Mesendoderm (in vitro differentiated cells): ENCODE measurements at regions not wholly inside any gene's neighbourhood (a gene's known extent, or its start where the extent isn't known, plus 50 kb on each side); places are given as distances from the start of the nearest gene placed in this dataset.

Source experiments
- DNase-seq: peaks from one replicate; pipeline ENCODE4 v3.0.0; 2013
- H2AK5ac ChIP-seq: 2 replicates; pipeline ENCODE4 v1.6.1; 2013; ENCODE audit warnings: low read length, inconsistent platforms
- H2BK120ac ChIP-seq: 2 replicates; pipeline ENCODE4 v1.6.1; 2013; ENCODE audit warnings: low read depth, mild to moderate bottlenecking, low read length, moderate library complexity, mixed read lengths
- H2BK15ac ChIP-seq: replicated peaks from 2 replicates; pipeline ENCODE4 v1.6.1; 2013; ENCODE audit warnings: low read depth, mild to moderate bottlenecking, moderate library complexity
- H2BK5ac ChIP-seq: 2 replicates; pipeline ENCODE4 v1.6.1; 2013; ENCODE audit warnings: low read length, inconsistent platforms
- H3K18ac ChIP-seq: 2 replicates; pipeline ENCODE4 v1.6.1; 2013; ENCODE audit warnings: mild to moderate bottlenecking, low read length, mixed read lengths
- H3K23ac ChIP-seq: one replicate; pipeline ENCODE4 v1.6.1; 2013; ENCODE audit warnings: low read length
- H3K27ac ChIP-seq: 2 replicates; pipeline ENCODE4 v1.5.1; 2013; ENCODE audit warnings: low read depth, mild to moderate bottlenecking, inconsistent platforms, low read length, moderate library complexity
- H3K27me3 ChIP-seq: 2 replicates; pipeline ENCODE4 v1.6.1; 2013; ENCODE audit warnings: low read length, control low read depth, mild to moderate bottlenecking, inconsistent platforms; ENCODE audit not compliant: insufficient read depth, poor library complexity
- H3K36me3 ChIP-seq: 2 replicates; pipeline ENCODE4 v1.6.1; 2013; ENCODE audit warnings: low read length, inconsistent platforms; ENCODE audit not compliant: control insufficient read depth, insufficient read depth
- H3K4ac ChIP-seq: one replicate; pipeline ENCODE4 v1.6.1; 2013; ENCODE audit warnings: low read depth, mild to moderate bottlenecking, low read length, moderate library complexity
- H3K4me1 ChIP-seq: 2 replicates; pipeline ENCODE4 v1.6.1; 2013; ENCODE audit warnings: low read depth, low read length, inconsistent platforms; ENCODE audit not compliant: control insufficient read depth
- H3K4me2 ChIP-seq: 2 replicates; pipeline ENCODE4 v1.6.1; 2013; ENCODE audit warnings: low read length
- H3K4me3 ChIP-seq: 2 replicates; pipeline ENCODE4 v1.5.1; 2013; ENCODE audit warnings: mild to moderate bottlenecking, low read length
- H3K56ac ChIP-seq: one replicate; pipeline ENCODE4 v1.6.1; 2013; ENCODE audit warnings: low read length
- H3K79me1 ChIP-seq: 2 replicates; pipeline ENCODE4 v1.6.1; 2013; ENCODE audit warnings: low read length, inconsistent platforms
- H3K79me2 ChIP-seq: 2 replicates; pipeline ENCODE4 v1.6.1; 2013; ENCODE audit warnings: mild to moderate bottlenecking, low read length; ENCODE audit not compliant: control insufficient read depth, insufficient read depth
- H3K9ac ChIP-seq: 2 replicates; pipeline ENCODE4 v1.6.1; 2013; ENCODE audit warnings: low read length, inconsistent platforms
- H4K5ac ChIP-seq: one replicate; pipeline ENCODE4 v1.6.1; 2013; ENCODE audit warnings: low read length
- H4K8ac ChIP-seq: one replicate; pipeline ENCODE4 v1.6.1; 2013; ENCODE audit warnings: low read depth, mild to moderate bottlenecking, control low read depth, low read length, moderate library complexity
- WGBS: extraction: QIAGEN DNeasy Blood & Tissue Kit; methylation state at CpG from one replicate; pipeline ENCODE4 v1.1.7; 2013; ENCODE audit warnings: low lambda C conversion rate, missing lambda C conversion rate; ENCODE audit not compliant: insufficient coverage; ENCODE audit errors: extremely low coverage; 5-methylcytosine and 5-hydroxymethylcytosine counted together

DNA sequence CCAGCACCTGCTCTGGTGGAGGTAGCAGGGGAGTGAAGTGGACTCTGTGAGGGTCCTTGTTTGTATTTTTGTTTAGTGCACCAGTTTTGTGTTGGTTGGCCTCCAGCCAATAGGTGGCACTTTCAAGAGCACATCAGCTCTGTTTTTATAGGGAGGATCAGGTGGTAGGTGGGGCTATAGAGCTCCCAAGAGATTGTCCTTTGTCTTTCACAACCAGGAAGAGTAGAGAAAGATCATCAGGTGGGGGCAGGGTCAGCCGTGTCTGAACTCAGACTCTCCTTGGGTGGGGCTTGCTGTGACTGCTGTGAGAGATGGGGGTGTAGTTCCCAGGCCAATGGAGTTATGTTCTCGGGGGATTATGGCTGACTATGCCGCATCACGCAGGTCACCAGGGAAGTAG is 159.8 kb downstream of the ZNF326 start:
- WGBS: no CpG with 5 or more reads among the region's 4 CpGs
- no peak for DNase-seq
- no peak overlapping the region for H3K18ac ChIP-seq
- H4K5ac ChIP-seq: no peak overlapping the region
- no peaks in the 10 kb centered on the region for H3K4me1 ChIP-seq
- H3K4me3 ChIP-seq: no peak overlapping the region
- H3K56ac ChIP-seq: no peak overlapping the region
- H3K9ac ChIP-seq: no peak overlapping the region
- no peaks in the 10 kb centered on the region for H3K27me3 ChIP-seq
- H3K36me3 ChIP-seq: no peaks in the 10 kb centered on the region
- no peak overlapping the region for H2BK120ac ChIP-seq
- no peaks in the 10 kb centered on the region for H3K79me1 ChIP-seq
- no peak overlapping the region for H3K4me2 ChIP-seq
- H2BK15ac ChIP-seq: no peak overlapping the region
- H2BK5ac ChIP-seq: no peak overlapping the region
- no peak overlapping the region for H3K27ac ChIP-seq
- H4K8ac ChIP-seq: no peak overlapping the region
- H3K4ac ChIP-seq: no peak overlapping the region
- no peak overlapping the region for H3K23ac ChIP-seq
- no peak overlapping the region for H2AK5ac ChIP-seq
- no peaks in the 10 kb centered on the region for H3K79me2 ChIP-seq

- no peak overlapping the region for H3K27ac ChIP-seq
- no peak overlapping the region for H4K5ac ChIP-seq
- no peaks in the 10 kb centered on the region for H3K36me3 ChIP-seq
- WGBS: no CpG with 5 or more reads among the region's 6 CpGs
- no peak overlapping the region for H4K8ac ChIP-seq
- no peak overlapping the region for H2BK120ac ChIP-seq
- H3K4me2 ChIP-seq: no peak overlapping the region
- no peak overlapping the region for H2BK15ac ChIP-seq
- no peak for DNase-seq
- H3K79me1 ChIP-seq: no peaks in the 10 kb centered on the region
- no peak overlapping the region for H3K23ac ChIP-seq
- no peak overlapping the region for H2BK5ac ChIP-seq
- no peak overlapping the region for H2AK5ac ChIP-seq
- H3K79me2 ChIP-seq: no peaks in the 10 kb centered on the region
- no peak overlapping the region for H3K9ac ChIP-seq
- H3K18ac ChIP-seq: no peak overlapping the region
- H3K4me1 ChIP-seq: no peaks in the 10 kb centered on the region
- H3K27me3 ChIP-seq: no peaks in the 10 kb centered on the region
- no peak overlapping the region for H3K4me3 ChIP-seq
- no peak overlapping the region for H3K4ac ChIP-seq
- no peak overlapping the region for H3K56ac ChIP-seq
Measured at GRCh38 chr1:90149101-90149500, 154.2 kb downstream of the ZNF326 start.

GRCh38 chr1:90147093-90147492 is 152.2 kb downstream of the ZNF326 start:
- Histone ChIP-seq H2AK5ac (no peak overlapping the region), H3K4ac (no peak overlapping the region), H3K23ac (no peak overlapping the region), H3K9ac (no peak overlapping the region), H2BK15ac (no peak overlapping the region), H3K79me1 (no peaks in the 10 kb centered on the region), H4K5ac (no peak overlapping the region), H3K36me3 (no peaks in the 10 kb centered on the region), H3K27ac (no peak overlapping the region), H3K18ac (no peak overlapping the region), H3K4me1 (no peaks in the 10 kb centered on the region), H3K79me2 (no peaks in the 10 kb centered on the region), H3K27me3 (no peaks in the 10 kb centered on the region), H3K4me2 (no peak overlapping the region), H2BK5ac (no peak overlapping the region), H4K8ac (no peak overlapping the region), H3K4me3 (no peak overlapping the region), H2BK120ac (no peak overlapping the region), H3K56ac (no peak overlapping the region)
- DNase-seq: no peak

DNA sequence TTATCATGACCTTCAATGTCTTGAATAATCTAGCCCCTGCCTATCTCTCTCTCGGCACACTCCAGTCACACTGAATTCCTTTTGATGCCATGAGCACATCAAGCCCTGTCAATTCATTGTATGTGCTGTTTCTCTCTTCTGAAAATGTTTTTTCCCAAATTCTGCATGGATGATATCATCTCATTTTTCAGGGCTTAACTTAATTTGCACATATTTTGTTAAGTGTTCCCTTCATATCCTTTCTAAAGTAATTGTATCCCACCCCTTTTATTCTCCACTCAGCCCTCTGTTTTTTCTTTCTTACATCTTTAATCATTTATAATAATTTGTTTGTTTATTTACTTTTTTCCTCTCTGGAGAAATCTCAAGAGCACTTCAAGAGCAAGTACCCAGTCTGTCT is 149.9 kb downstream of the ZNF326 start:
- Histone ChIP-seq H3K4ac (no peak overlapping the region), H3K56ac (no peak overlapping the region), H3K9ac (no peak overlapping the region), H2BK15ac (no peak overlapping the region), H4K8ac (no peak overlapping the region), H2AK5ac (no peak overlapping the region), H3K36me3 (no peaks in the 10 kb centered on the region), H3K18ac (no peak overlapping the region), H3K4me2 (no peak overlapping the region), H3K79me1 (no peaks in the 10 kb centered on the region), H4K5ac (no peak overlapping the region), H3K27me3 (no peaks in the 10 kb centered on the region), H2BK120ac (no peak overlapping the region), H2BK5ac (no peak overlapping the region), H3K27ac (no peak overlapping the region), H3K23ac (no peak overlapping the region), H3K79me2 (no peaks in the 10 kb centered on the region), H3K4me1 (no peaks in the 10 kb centered on the region), H3K4me3 (no peak overlapping the region)
- DNase-seq: no peak
- no CpG with 5 or more reads among the region's 1 CpG for WGBS

GRCh38 chr1:90143591-90143990 is 148.7 kb downstream of the ZNF326 start:
- Histone ChIP-seq H3K4me3 (no peak overlapping the region), H2BK5ac (no peak overlapping the region), H2AK5ac (no peak overlapping the region), H3K36me3 (no peaks in the 10 kb centered on the region), H2BK15ac (no peak overlapping the region), H2BK120ac (no peak overlapping the region), H3K79me1 (no peaks in the 10 kb centered on the region), H3K23ac (no peak overlapping the region), H3K4me2 (no peak overlapping the region), H4K5ac (no peak overlapping the region), H3K56ac (no peak overlapping the region), H3K18ac (no peak overlapping the region), H3K27me3 (no peaks in the 10 kb centered on the region), H4K8ac (no peak overlapping the region), H3K9ac (no peak overlapping the region), H3K27ac (no peak overlapping the region), H3K79me2 (no peaks in the 10 kb centered on the region), H3K4ac (no peak overlapping the region), H3K4me1 (no peaks in the 10 kb centered on the region)
- WGBS: no CpG with 5 or more reads among the region's 1 CpG
- DNase-seq: no peak

DNA sequence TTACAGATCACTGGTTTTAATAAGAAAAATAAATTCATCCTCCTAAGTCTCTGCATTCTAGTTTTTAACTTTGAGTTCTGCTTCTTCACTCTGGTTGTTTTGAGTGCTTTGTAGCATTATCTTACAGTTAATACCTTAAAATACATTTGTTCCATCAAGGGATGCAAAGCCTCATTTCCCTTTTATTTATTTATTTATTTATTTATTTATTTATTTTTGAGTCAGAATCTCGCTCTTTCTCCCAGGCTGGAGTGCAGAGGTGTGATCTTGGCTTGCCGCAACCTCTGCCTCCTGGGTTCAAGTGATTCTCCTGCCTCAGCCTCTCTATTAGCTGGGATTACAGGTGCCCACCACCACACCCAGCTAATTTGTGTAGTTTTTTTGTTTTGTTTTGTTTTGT is 147.8 kb downstream of the ZNF326 start:
- H3K79me2 ChIP-seq: no peaks in the 10 kb centered on the region
- H3K36me3 ChIP-seq: no peaks in the 10 kb centered on the region

More for the DNA sequence above, 147.8 kb downstream of the ZNF326 start:
- no peak overlapping the region for H3K56ac ChIP-seq
- no peak overlapping the region for H2AK5ac ChIP-seq
- no peak overlapping the region for H4K5ac ChIP-seq
- no peak overlapping the region for H4K8ac ChIP-seq
- no peak overlapping the region for H3K4ac ChIP-seq
- no peak overlapping the region for H3K27ac ChIP-seq
- H3K4me2 ChIP-seq: no peak overlapping the region
- no peak overlapping the region for H3K4me3 ChIP-seq
- H3K9ac ChIP-seq: no peak overlapping the region
- H3K27me3 ChIP-seq: no peaks in the 10 kb centered on the region
- H3K79me1 ChIP-seq: no peaks in the 10 kb centered on the region
- no peak overlapping the region for H3K23ac ChIP-seq
- no peak overlapping the region for H2BK15ac ChIP-seq
- no peaks in the 10 kb centered on the region for H3K4me1 ChIP-seq
- WGBS: no CpG with 5 or more reads among the region's 2 CpGs
- H3K18ac ChIP-seq: no peak overlapping the region
- no peak for DNase-seq
- H2BK5ac ChIP-seq: no peak overlapping the region
- no peak overlapping the region for H2BK120ac ChIP-seq
